ENCODE measurements at regions not wholly inside any gene's neighbourhood (a gene's known extent, or its start where the extent isn't known, plus 50 kb on each side); places are given as distances from the start of the nearest gene placed in this dataset.
A peak's percentile ranks its signal among the peaks of the same experiment; 100 is the strongest.

GRCh38 chr17:77349976-77350830 lies 209.4 kb downstream of the SEC14L1 start (continued):
- TF ChIP-seq ZNF709 (CRISPR knock-in tag; IDR thresholded peaks at IDR 0.05) (0 out of 2 replicates have a peak, but pooled peaks have one; percentile 27), PAWR (CRISPR knock-in tag; IDR thresholded peaks at IDR 0.05; ENCODE audit: borderline replicate concordance) (no peak), ZNF3 (CRISPR knock-in tag; IDR thresholded peaks at IDR 0.05) (no peak), SNAPC4 (CRISPR knock-in tag; IDR thresholded peaks at IDR 0.05) (no peak), HNF4G (IDR thresholded peaks at IDR 0.05; ENCODE audit: borderline replicate concordance, low read depth, low read length) (0 out of 2 replicates have a peak, but pooled peaks have one; percentile 6), HNF4G (CRISPR knock-in tag; IDR thresholded peaks at IDR 0.05; ENCODE audit: borderline replicate concordance, low read depth) (no peak), POLR2G (IDR thresholded peaks at IDR 0.05; ENCODE audit: low read depth, low read length) (0 out of 2 replicates have a peak, but pooled peaks have one; percentile 17)

Data from HepG2 (cell line).